ENCODE measurements at regions not wholly inside any gene's neighbourhood (a gene's known extent, or its start where the extent isn't known, plus 50 kb on each side); places are given as distances from the start of the nearest gene placed in this dataset.

DNA sequence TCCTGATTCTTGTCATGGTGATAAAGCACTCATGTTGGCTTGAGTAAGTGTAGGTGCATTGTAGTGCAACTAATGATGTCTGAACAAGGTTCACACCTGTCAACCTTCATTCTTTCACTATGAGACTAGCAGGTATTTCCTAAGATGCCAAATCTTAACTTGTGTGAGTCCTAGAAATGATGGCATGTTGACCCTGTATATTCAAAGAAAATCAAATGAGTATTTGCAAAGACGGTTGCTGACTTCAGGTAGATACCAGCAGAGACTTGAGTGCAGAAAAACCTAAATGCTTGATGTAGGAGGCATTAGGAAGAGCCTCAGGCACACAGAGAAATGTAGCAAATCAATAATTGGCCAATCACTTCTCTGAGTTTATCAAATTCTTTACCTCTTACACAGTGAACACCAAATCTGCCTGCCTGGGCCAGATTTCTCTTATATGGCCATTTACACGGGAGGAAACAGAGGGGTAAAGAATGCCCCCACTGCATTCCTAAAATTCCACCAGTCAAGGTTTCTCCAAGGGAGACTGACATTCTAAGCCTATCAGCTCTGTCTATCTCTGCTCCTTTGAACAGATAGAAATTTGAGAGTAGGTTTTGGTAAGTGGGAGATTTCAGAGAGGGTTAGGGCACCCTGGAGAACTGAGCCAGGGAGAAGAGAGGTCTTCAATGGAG is 488.6 kb upstream of the WWC1 start:
- H3K36me3 ChIP-seq (ENCODE audit: control insufficient read depth in 2 of 2, insufficient read depth in 2 of 2, low read length in 2 of 2): no peaks in the 10 kb centered on the region
- no peaks in the 10 kb centered on the region for H3K9me3 ChIP-seq (ENCODE audit: control insufficient read depth in 2 of 2, low read length in 2 of 2)
- H3K4me1 ChIP-seq (ENCODE audit: control insufficient read depth in 2 of 2, insufficient read depth in 2 of 2, low read length in 2 of 2): no peaks in the 10 kb centered on the region
- H3K4me3 ChIP-seq (ENCODE audit: low read length in 2 of 2): no peak overlapping the region
- no peaks in the 10 kb centered on the region for H3K27me3 ChIP-seq (ENCODE audit: control insufficient read depth in 2 of 2, insufficient read depth in 2 of 2, low read length in 2 of 2)
- no peak overlapping the region for H3K27ac ChIP-seq (ENCODE audit: low read depth in 2 of 2, low read length in 2 of 2)
- no peak overlapping the region for H3K9ac ChIP-seq (ENCODE audit: low read depth in 1 of 2, low read length in 2 of 2)

- Histone ChIP-seq H3K9ac (ENCODE audit: low read depth in 1 of 2, low read length in 2 of 2) (no peak overlapping the region), H3K4me3 (ENCODE audit: low read length in 2 of 2) (no peak overlapping the region), H3K9me3 (ENCODE audit: control insufficient read depth in 2 of 2, low read length in 2 of 2) (no peaks in the 10 kb centered on the region), H3K27me3 (ENCODE audit: control insufficient read depth in 2 of 2, insufficient read depth in 2 of 2, low read length in 2 of 2) (no peaks in the 10 kb centered on the region), H3K27ac (ENCODE audit: low read depth in 2 of 2, low read length in 2 of 2) (no peak overlapping the region), H3K4me1 (ENCODE audit: control insufficient read depth in 2 of 2, insufficient read depth in 2 of 2, low read length in 2 of 2) (no peaks in the 10 kb centered on the region), H3K36me3 (ENCODE audit: control insufficient read depth in 2 of 2, insufficient read depth in 2 of 2, low read length in 2 of 2) (no peaks in the 10 kb centered on the region)
Measured at GRCh38 chr5:167804512-167805220, 486.8 kb upstream of the WWC1 start.

DNA sequence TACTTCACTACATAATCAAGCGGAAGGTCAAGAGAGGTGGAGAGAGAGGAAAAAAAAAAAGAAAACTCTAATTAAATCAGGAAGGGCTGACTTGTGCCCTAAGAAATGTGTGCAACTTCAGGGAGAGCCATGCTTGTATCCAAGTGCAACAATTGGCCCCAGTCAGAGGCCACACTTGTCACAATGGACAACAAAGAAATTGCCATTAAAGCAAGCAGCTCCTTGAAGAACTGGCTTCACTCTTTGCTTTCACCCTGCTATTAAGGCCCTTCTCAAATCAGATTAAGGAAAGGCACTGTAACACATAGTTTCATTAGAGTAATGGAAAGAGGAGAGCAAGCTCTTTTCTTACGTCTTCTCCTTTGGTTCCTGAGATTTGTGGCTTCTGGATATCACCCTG is 480.9 kb upstream of the WWC1 start:
- no peak overlapping the region for H3K4me3 ChIP-seq (ENCODE audit: low read length in 2 of 2)
- H3K9me3 ChIP-seq (ENCODE audit: control insufficient read depth in 2 of 2, low read length in 2 of 2): no peaks in the 10 kb centered on the region
- no peaks in the 10 kb centered on the region for H3K27me3 ChIP-seq (ENCODE audit: control insufficient read depth in 2 of 2, insufficient read depth in 2 of 2, low read length in 2 of 2)
- H3K4me1 ChIP-seq (ENCODE audit: control insufficient read depth in 2 of 2, insufficient read depth in 2 of 2, low read length in 2 of 2): no peaks in the 10 kb centered on the region
- no peak overlapping the region for H3K9ac ChIP-seq (ENCODE audit: low read depth in 1 of 2, low read length in 2 of 2)
- no peaks in the 10 kb centered on the region for H3K36me3 ChIP-seq (ENCODE audit: control insufficient read depth in 2 of 2, insufficient read depth in 2 of 2, low read length in 2 of 2)
- H3K27ac ChIP-seq (ENCODE audit: low read depth in 2 of 2, low read length in 2 of 2): no peak overlapping the region

DNA sequence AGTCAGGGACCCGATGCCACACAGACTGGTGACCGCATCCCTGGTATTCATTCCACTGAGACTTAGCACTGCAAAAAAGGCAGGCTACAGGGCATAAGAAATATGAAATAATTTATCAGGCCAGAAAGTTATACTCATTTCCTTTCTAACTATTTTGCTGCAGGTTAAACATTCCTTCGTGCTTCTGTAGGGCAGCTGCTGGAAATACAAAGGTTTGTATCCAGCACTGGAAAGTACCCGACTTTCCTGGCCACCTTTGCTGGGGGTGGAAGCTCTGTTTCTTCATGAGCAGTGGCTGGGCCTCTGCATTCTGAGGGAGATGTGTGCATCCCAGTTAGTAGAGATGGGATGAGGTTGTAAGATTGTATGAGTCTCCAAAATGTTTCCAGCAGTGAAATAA is 478.6 kb upstream of the WWC1 start:
- Histone ChIP-seq H3K36me3 (ENCODE audit: control insufficient read depth in 2 of 2, insufficient read depth in 2 of 2, low read length in 2 of 2) (no peaks in the 10 kb centered on the region), H3K9ac (ENCODE audit: low read depth in 1 of 2, low read length in 2 of 2) (no peak overlapping the region), H3K4me3 (ENCODE audit: low read length in 2 of 2) (no peak overlapping the region), H3K27me3 (ENCODE audit: control insufficient read depth in 2 of 2, insufficient read depth in 2 of 2, low read length in 2 of 2) (no peaks in the 10 kb centered on the region), H3K27ac (ENCODE audit: low read depth in 2 of 2, low read length in 2 of 2) (no peak overlapping the region), H3K9me3 (ENCODE audit: control insufficient read depth in 2 of 2, low read length in 2 of 2) (no peaks in the 10 kb centered on the region), H3K4me1 (ENCODE audit: control insufficient read depth in 2 of 2, insufficient read depth in 2 of 2, low read length in 2 of 2) (no peaks in the 10 kb centered on the region)

DNA sequence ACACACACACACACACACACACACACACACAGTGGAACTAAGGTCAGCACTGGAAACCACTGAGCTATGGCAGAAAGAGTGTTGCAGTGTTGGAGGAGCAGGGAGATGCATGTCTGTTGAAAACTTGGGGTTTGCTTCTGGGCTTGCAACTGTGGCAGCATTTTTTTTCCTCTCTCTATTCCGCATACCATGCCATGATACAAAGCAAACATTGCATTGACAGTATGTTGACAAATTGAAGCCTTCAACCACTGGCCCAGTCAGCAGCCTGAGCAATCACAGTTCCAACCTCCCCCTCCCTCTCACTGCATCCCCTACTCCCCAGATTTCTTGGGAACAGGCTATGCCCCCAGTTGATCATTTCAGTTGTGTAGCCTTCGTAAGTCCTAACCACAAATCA is 478.1 kb upstream of the WWC1 start:
- Histone ChIP-seq H3K9ac (ENCODE audit: low read depth in 1 of 2, low read length in 2 of 2) (no peak overlapping the region), H3K4me1 (ENCODE audit: control insufficient read depth in 2 of 2, insufficient read depth in 2 of 2, low read length in 2 of 2) (no peaks in the 10 kb centered on the region), H3K9me3 (ENCODE audit: control insufficient read depth in 2 of 2, low read length in 2 of 2) (no peaks in the 10 kb centered on the region), H3K36me3 (ENCODE audit: control insufficient read depth in 2 of 2, insufficient read depth in 2 of 2, low read length in 2 of 2) (no peaks in the 10 kb centered on the region), H3K27me3 (ENCODE audit: control insufficient read depth in 2 of 2, insufficient read depth in 2 of 2, low read length in 2 of 2) (no peaks in the 10 kb centered on the region), H3K27ac (ENCODE audit: low read depth in 2 of 2, low read length in 2 of 2) (no peak overlapping the region), H3K4me3 (ENCODE audit: low read length in 2 of 2) (no peak overlapping the region)

DNA sequence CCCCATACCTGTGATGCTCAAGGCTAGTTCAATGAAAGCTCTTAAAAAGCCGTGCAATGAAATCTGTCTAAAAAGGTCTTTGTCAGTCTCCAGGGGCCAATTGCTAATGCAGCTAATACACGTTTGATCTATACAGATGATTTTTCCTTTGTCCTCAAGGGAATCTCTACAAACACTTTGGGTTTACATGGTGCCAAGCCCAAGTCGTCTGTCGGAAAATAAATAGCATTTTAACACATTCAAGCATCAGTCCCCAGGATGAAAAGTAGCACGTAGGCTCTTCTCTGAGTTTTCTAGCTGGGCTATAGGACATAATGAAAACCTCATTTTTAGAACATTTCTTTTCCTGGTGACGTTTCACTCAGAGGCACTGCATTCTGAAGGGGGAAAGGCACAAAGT is 477.4 kb upstream of the WWC1 start:
- Histone ChIP-seq H3K9me3 (ENCODE audit: control insufficient read depth in 2 of 2, low read length in 2 of 2) (no peaks in the 10 kb centered on the region), H3K4me1 (ENCODE audit: control insufficient read depth in 2 of 2, insufficient read depth in 2 of 2, low read length in 2 of 2) (no peaks in the 10 kb centered on the region), H3K36me3 (ENCODE audit: control insufficient read depth in 2 of 2, insufficient read depth in 2 of 2, low read length in 2 of 2) (no peaks in the 10 kb centered on the region), H3K9ac (ENCODE audit: low read depth in 1 of 2, low read length in 2 of 2) (no peak overlapping the region), H3K27me3 (ENCODE audit: control insufficient read depth in 2 of 2, insufficient read depth in 2 of 2, low read length in 2 of 2) (no peaks in the 10 kb centered on the region), H3K27ac (ENCODE audit: low read depth in 2 of 2, low read length in 2 of 2) (no peak overlapping the region), H3K4me3 (ENCODE audit: low read length in 2 of 2) (no peak overlapping the region)

DNA sequence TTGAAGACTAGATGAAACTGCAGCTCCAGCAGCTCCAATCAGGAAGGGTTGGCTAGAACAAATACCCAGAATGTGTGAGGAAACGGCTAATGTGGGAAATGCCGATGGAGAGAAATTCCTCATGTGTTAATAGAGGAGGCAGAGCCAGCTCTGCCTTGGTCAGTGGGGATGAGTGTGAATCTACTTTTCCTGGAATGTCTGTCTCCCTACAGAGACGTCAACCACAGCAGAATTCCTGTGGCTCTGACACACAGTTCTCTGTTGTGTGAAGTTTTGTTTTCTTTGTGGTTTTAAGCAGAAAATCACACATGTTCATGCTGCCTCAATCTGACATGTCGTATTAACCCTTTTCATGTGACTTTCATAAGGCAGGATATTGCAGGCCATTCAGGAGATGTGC is 476.6 kb upstream of the WWC1 start:
- Histone ChIP-seq H3K4me1 (ENCODE audit: control insufficient read depth in 2 of 2, insufficient read depth in 2 of 2, low read length in 2 of 2) (no peaks in the 10 kb centered on the region), H3K36me3 (ENCODE audit: control insufficient read depth in 2 of 2, insufficient read depth in 2 of 2, low read length in 2 of 2) (no peaks in the 10 kb centered on the region)

DNA sequence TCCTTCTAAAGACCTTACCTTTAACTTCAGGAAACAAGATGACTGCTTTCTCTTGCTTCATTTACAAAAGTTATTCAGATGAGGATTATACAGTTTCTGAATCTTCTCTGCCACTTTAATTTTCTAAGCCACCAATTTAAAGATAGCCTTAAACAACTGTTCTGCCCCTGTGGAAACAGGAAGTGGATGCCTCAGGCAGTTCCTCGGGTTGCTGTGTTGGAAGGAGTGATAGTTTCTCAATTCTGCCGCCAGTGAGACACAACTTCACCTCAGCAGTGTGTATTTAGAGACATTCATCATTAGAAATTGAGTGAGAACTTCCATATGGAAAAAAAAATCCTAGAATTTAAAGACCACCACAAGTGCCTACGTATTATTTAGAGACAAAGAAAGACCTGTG is 475.1 kb upstream of the WWC1 start:
- Histone ChIP-seq H3K9me3 (ENCODE audit: control insufficient read depth in 2 of 2, low read length in 2 of 2) (no peaks in the 10 kb centered on the region), H3K36me3 (ENCODE audit: control insufficient read depth in 2 of 2, insufficient read depth in 2 of 2, low read length in 2 of 2) (no peaks in the 10 kb centered on the region), H3K27ac (ENCODE audit: low read depth in 2 of 2, low read length in 2 of 2) (no peak overlapping the region), H3K27me3 (ENCODE audit: control insufficient read depth in 2 of 2, insufficient read depth in 2 of 2, low read length in 2 of 2) (no peaks in the 10 kb centered on the region), H3K4me3 (ENCODE audit: low read length in 2 of 2) (no peak overlapping the region), H3K4me1 (ENCODE audit: control insufficient read depth in 2 of 2, insufficient read depth in 2 of 2, low read length in 2 of 2) (no peaks in the 10 kb centered on the region), H3K9ac (ENCODE audit: low read depth in 1 of 2, low read length in 2 of 2) (no peak overlapping the region)

More for the DNA sequence above, 476.6 kb upstream of the WWC1 start:
- no peaks in the 10 kb centered on the region for H3K9me3 ChIP-seq (ENCODE audit: control insufficient read depth in 2 of 2, low read length in 2 of 2)
- no peak overlapping the region for H3K27ac ChIP-seq (ENCODE audit: low read depth in 2 of 2, low read length in 2 of 2)
- no peaks in the 10 kb centered on the region for H3K27me3 ChIP-seq (ENCODE audit: control insufficient read depth in 2 of 2, insufficient read depth in 2 of 2, low read length in 2 of 2)
- no peak overlapping the region for H3K9ac ChIP-seq (ENCODE audit: low read depth in 1 of 2, low read length in 2 of 2)
- H3K4me3 ChIP-seq (ENCODE audit: low read length in 2 of 2): no peak overlapping the region

DNA sequence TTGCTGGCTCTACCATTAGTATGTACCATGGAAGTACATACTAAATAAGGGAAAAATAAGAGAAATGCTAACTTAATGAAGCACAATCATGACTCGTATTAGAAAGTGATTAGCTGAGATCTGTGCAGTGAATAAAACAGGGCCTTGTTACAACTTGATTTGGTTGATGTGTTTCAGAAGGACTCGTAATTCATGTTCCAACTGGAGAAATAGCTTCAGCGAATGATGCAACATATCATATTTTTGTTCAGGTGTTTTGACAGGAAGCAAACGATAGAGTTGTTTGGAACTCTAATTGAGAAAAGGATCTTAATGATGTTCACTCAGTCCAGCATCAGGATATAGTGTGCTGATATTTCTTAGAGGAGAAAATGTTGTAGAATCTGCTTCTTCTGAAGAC is 474.6 kb upstream of the WWC1 start:
- no peak overlapping the region for H3K4me3 ChIP-seq (ENCODE audit: low read length in 2 of 2)
- H3K27ac ChIP-seq (ENCODE audit: low read depth in 2 of 2, low read length in 2 of 2): no peak overlapping the region
- H3K36me3 ChIP-seq (ENCODE audit: control insufficient read depth in 2 of 2, insufficient read depth in 2 of 2, low read length in 2 of 2): no peaks in the 10 kb centered on the region
- no peaks in the 10 kb centered on the region for H3K27me3 ChIP-seq (ENCODE audit: control insufficient read depth in 2 of 2, insufficient read depth in 2 of 2, low read length in 2 of 2)
- no peaks in the 10 kb centered on the region for H3K4me1 ChIP-seq (ENCODE audit: control insufficient read depth in 2 of 2, insufficient read depth in 2 of 2, low read length in 2 of 2)
- no peaks in the 10 kb centered on the region for H3K9me3 ChIP-seq (ENCODE audit: control insufficient read depth in 2 of 2, low read length in 2 of 2)
- no peak overlapping the region for H3K9ac ChIP-seq (ENCODE audit: low read depth in 1 of 2, low read length in 2 of 2)

- no peaks in the 10 kb centered on the region for H3K27me3 ChIP-seq (ENCODE audit: control insufficient read depth in 2 of 2, insufficient read depth in 2 of 2, low read length in 2 of 2)
- H3K9me3 ChIP-seq (ENCODE audit: control insufficient read depth in 2 of 2, low read length in 2 of 2): no peaks in the 10 kb centered on the region
- H3K36me3 ChIP-seq (ENCODE audit: control insufficient read depth in 2 of 2, insufficient read depth in 2 of 2, low read length in 2 of 2): no peaks in the 10 kb centered on the region
- H3K27ac ChIP-seq (ENCODE audit: low read depth in 2 of 2, low read length in 2 of 2): no peak overlapping the region
- H3K4me1 ChIP-seq (ENCODE audit: control insufficient read depth in 2 of 2, insufficient read depth in 2 of 2, low read length in 2 of 2): no peaks in the 10 kb centered on the region
- no peak overlapping the region for H3K4me3 ChIP-seq (ENCODE audit: low read length in 2 of 2)
- H3K9ac ChIP-seq (ENCODE audit: low read depth in 1 of 2, low read length in 2 of 2): no peak overlapping the region
Measured at GRCh38 chr5:167819406-167819805, 472.0 kb upstream of the WWC1 start.

Data from mucosa of rectum (tissue), 2 donors.